DND-41 (cell line): ENCODE measurements at regions not wholly inside any gene's neighbourhood (a gene's known extent, or its start where the extent isn't known, plus 50 kb on each side); places are given as distances from the start of the nearest gene placed in this dataset.

ENCODE experiments used
- ATAC-seq: fragments of 200-7000 bp; cut with Tn5 transposase; 3 replicates; pipeline ENCODE4 v1.9.1; 2021; ENCODE audit warnings: low read depth; ENCODE audit not compliant: insufficient read depth
- DNase-seq: peaks from one replicate; pipeline ENCODE4 v3.0.0-alpha.2; 2020
- H2AFZ ChIP-seq: 2 replicates; pipeline ENCODE4 v1.6.0; 2012; ENCODE audit warnings: low read depth, low read length
- H3K27ac ChIP-seq: 2 replicates; pipeline ENCODE4 v1.5.1; 2012; ENCODE audit warnings: low read length, inconsistent platforms
- H3K27me3 ChIP-seq: fragments of 200-600 bp; sonication (generic); 2 replicates; pipeline ENCODE4 v1.6.0; 2012; ENCODE audit warnings: low read length, mild to moderate bottlenecking, inconsistent platforms; ENCODE audit not compliant: insufficient read depth, poor library complexity
- H3K36me3 ChIP-seq: 2 replicates; pipeline ENCODE4 v1.5.1; 2012; ENCODE audit warnings: low read length, inconsistent platforms; ENCODE audit not compliant: insufficient read depth
- H3K4me1 ChIP-seq: 2 replicates; pipeline ENCODE4 v1.5.1; 2012; ENCODE audit warnings: mild to moderate bottlenecking, low read length; ENCODE audit not compliant: insufficient read depth
- H3K4me2 ChIP-seq: 2 replicates; pipeline ENCODE4 v1.6.0; 2012; ENCODE audit warnings: mild to moderate bottlenecking, moderate library complexity, low read length, inconsistent platforms; ENCODE audit not compliant: insufficient read depth
- H3K4me3 ChIP-seq, 2 experiments: fragments of 200-600 bp in 1 of 2; shearing (Covaris generic) in 1 of 2; 2 replicates each; pipeline ENCODE4 v1.5.1; 2012 to 2016; ENCODE audit warnings: inconsistent platforms in 2 of 2, low read length in 2 of 2, mild to moderate bottlenecking in 2 of 2, low read depth in 1 of 2, moderate library complexity in 1 of 2
- H3K79me2 ChIP-seq: 2 replicates; pipeline ENCODE4 v1.6.0; 2012; ENCODE audit warnings: low read length, inconsistent platforms; ENCODE audit not compliant: insufficient read depth
- H3K9ac ChIP-seq: 2 replicates; pipeline ENCODE4 v1.6.0; 2012; ENCODE audit warnings: low read depth, mild to moderate bottlenecking, inconsistent platforms, low read length, moderate library complexity
- H3K9me3 ChIP-seq: 2 replicates; pipeline ENCODE4 v1.5.1; 2012; ENCODE audit warnings: low read length, moderate library complexity, mild to moderate bottlenecking, inconsistent platforms; ENCODE audit not compliant: insufficient read depth, severe bottlenecking
- H4K20me1 ChIP-seq: 2 replicates; pipeline ENCODE4 v1.6.0; 2012; ENCODE audit warnings: low read length; ENCODE audit not compliant: insufficient read depth
- CTCF ChIP-seq: IDR thresholded peaks from 2 replicates; pipeline ENCODE4 v1.5.1; 2012; ENCODE audit warnings: borderline replicate concordance, low read length, moderate library complexity, mild to moderate bottlenecking; ENCODE audit not compliant: poor library complexity, severe bottlenecking; ENCODE audit errors: extremely low read depth
- EZH2 ChIP-seq: IDR thresholded peaks from 3 replicates; pipeline ENCODE4 v1.6.1; 2012; ENCODE audit warnings: borderline replicate concordance, low read depth, mild to moderate bottlenecking, moderate library complexity, low read length, inconsistent platforms; ENCODE audit not compliant: severe bottlenecking

- H3K79me2 ChIP-seq: no peaks in the 10 kb centered on the region
- no peaks in the 10 kb centered on the region for H3K27me3 ChIP-seq
- H3K27ac ChIP-seq: no peak overlapping the region
- H3K4me3 ChIP-seq: no peak overlapping the region
- no peaks in the 10 kb centered on the region for H3K9me3 ChIP-seq
- DNase-seq: no peak
- H3K4me1 ChIP-seq: no peaks in the 10 kb centered on the region
- no peak overlapping the region for H2AFZ ChIP-seq
- no peak overlapping the region for H3K4me2 ChIP-seq
- ATAC-seq: no peak
- no peaks in the 10 kb centered on the region for H4K20me1 ChIP-seq
- H3K36me3 ChIP-seq: no peaks in the 10 kb centered on the region
- H3K9ac ChIP-seq: no peak overlapping the region
- TF ChIP-seq CTCF: no peak
- TF ChIP-seq EZH2: no peak
Observed at GRCh38 chr2:7196883-7197282, 279.7 kb downstream of the RNF144A start.

- TF ChIP-seq EZH2: no peak
- TF ChIP-seq CTCF: no peak
- Histone ChIP-seq H3K27ac (no peak overlapping the region), H3K27me3 (no peaks in the 10 kb centered on the region), H3K36me3 (no peaks in the 10 kb centered on the region), H3K4me3 (no peak overlapping the region), H3K4me2 (no peak overlapping the region), H3K9me3 (no peaks in the 10 kb centered on the region), H2AFZ (no peak overlapping the region), H4K20me1 (no peaks in the 10 kb centered on the region), H3K4me1 (no peaks in the 10 kb centered on the region), H3K9ac (no peak overlapping the region), H3K79me2 (no peaks in the 10 kb centered on the region)
- ATAC-seq: no peak
- no peak for DNase-seq
Observed at GRCh38 chr2:7201851-7202250, 284.6 kb downstream of the RNF144A start.

GRCh38 chr2:7203056-7203467, 285.9 kb downstream of the RNF144A start:
- no peak overlapping the region for H3K27ac ChIP-seq
- H3K9ac ChIP-seq: no peak overlapping the region
- no peaks in the 10 kb centered on the region for H3K9me3 ChIP-seq
- no peaks in the 10 kb centered on the region for H3K27me3 ChIP-seq
- H3K36me3 ChIP-seq: no peaks in the 10 kb centered on the region
- H3K4me2 ChIP-seq: no peak overlapping the region
- TF ChIP-seq EZH2: no peak
- TF ChIP-seq CTCF: peak; percentile 93
- no peaks in the 10 kb centered on the region for H3K4me1 ChIP-seq
- H4K20me1 ChIP-seq: no peaks in the 10 kb centered on the region
- peak; percentile 63 for DNase-seq
- peak; percentile 83 for ATAC-seq
- H3K79me2 ChIP-seq: no peaks in the 10 kb centered on the region
- no peak overlapping the region for H2AFZ ChIP-seq
- H3K4me3 ChIP-seq: no peak overlapping the region
